MM.1S (cell line): ENCODE measurements at regions not wholly inside any gene's neighbourhood (a gene's known extent, or its start where the extent isn't known, plus 50 kb on each side); places are given as distances from the start of the nearest gene placed in this dataset.
"Not testable (repeated sequence)": the region's sequence is repeated elsewhere in the genome, so short reads cannot be mapped to it uniquely, and the experiment has no call there.

Source experiments
- CTCF ChIP-seq: fragments of 300-600 bp; sonication (generic); IDR thresholded peaks from 2 replicates; pipeline ENCODE4 v1.5.1; 2016; ENCODE audit warnings: antibody characterized with exemption, low read length, mixed read lengths
- EZH2 ChIP-seq: fragments of 300-600 bp; sonication (generic); optimal IDR thresholded peaks from 2 replicates; pipeline ENCODE3; 2017; ENCODE audit warnings: low read depth, mild to moderate bottlenecking, antibody characterized with exemption, low read length, mixed read lengths
- EZH2phosphoT487 ChIP-seq: fragments of 300-600 bp; sonication (generic); IDR thresholded peaks from 2 replicates; pipeline ENCODE4 v1.6.1; 2018; ENCODE audit warnings: antibody characterized with exemption, low read length

- not testable (repeated sequence) for TF ChIP-seq CTCF, EZH2, EZH2phosphoT487
Observed at GRCh38 chr6:60567447-60568187, 1718.4 kb downstream of the KHDRBS2 start.
